Gastroesophageal sphincter (tissue), 3 donors: ENCODE measurements at regions not wholly inside any gene's neighbourhood (a gene's known extent, or its start where the extent isn't known, plus 50 kb on each side); places are given as distances from the start of the nearest gene placed in this dataset.

ENCODE experiments used
- EP300 ChIP-seq: sonication (generic); formaldehyde crosslinking; IDR thresholded peaks from one replicate; pipeline ENCODE4 v1.6.1; 2017; ENCODE audit warnings: antibody characterized with exemption, mild to moderate bottlenecking
- POLR2A ChIP-seq, 2 donors: fragments of 450-650 bp; IDR thresholded peaks; one replicate each; pipeline ENCODE4 v1.6.1; 2017; ENCODE audit warnings: antibody characterized with exemption in 2 of 2, mild to moderate bottlenecking in 2 of 2, moderate library complexity in 1 of 2
- POLR2AphosphoS5 ChIP-seq: sonication (generic); formaldehyde crosslinking; IDR thresholded peaks from one replicate; pipeline ENCODE4 v1.6.1; 2017; ENCODE audit warnings: antibody characterized with exemption
- TF ChIP-seq, protein P1 (sequence below), 4 experiments: fragments of 200-600 bp in 2 of 4; fragments of 450-650 bp in 2 of 4; sonication (generic) in 1 of 4; IDR thresholded peaks; one replicate each; pipeline ENCODE4 v1.5.1; 2017 to 2019; ENCODE audit warnings: antibody characterized with exemption in 4 of 4, mild to moderate bottlenecking in 2 of 4, moderate library complexity in 2 of 4

- TF ChIP-seq, protein P1, sequence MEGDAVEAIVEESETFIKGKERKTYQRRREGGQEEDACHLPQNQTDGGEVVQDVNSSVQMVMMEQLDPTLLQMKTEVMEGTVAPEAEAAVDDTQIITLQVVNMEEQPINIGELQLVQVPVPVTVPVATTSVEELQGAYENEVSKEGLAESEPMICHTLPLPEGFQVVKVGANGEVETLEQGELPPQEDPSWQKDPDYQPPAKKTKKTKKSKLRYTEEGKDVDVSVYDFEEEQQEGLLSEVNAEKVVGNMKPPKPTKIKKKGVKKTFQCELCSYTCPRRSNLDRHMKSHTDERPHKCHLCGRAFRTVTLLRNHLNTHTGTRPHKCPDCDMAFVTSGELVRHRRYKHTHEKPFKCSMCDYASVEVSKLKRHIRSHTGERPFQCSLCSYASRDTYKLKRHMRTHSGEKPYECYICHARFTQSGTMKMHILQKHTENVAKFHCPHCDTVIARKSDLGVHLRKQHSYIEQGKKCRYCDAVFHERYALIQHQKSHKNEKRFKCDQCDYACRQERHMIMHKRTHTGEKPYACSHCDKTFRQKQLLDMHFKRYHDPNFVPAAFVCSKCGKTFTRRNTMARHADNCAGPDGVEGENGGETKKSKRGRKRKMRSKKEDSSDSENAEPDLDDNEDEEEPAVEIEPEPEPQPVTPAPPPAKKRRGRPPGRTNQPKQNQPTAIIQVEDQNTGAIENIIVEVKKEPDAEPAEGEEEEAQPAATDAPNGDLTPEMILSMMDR (IDR thresholded peaks at IDR 0.05) = no peak
- no peak for TF ChIP-seq EP300
- TF ChIP-seq POLR2A (IDR thresholded peaks at IDR 0.05) = no peak
- TF ChIP-seq POLR2AphosphoS5 = no peak
Measured at GRCh38 chr1:218959784-218960183, 213.9 kb upstream of the LYPLAL1 start.
